RWPE1 (cell line): ENCODE measurements at regions not wholly inside any gene's neighbourhood (a gene's known extent, or its start where the extent isn't known, plus 50 kb on each side); places are given as distances from the start of the nearest gene placed in this dataset.

ENCODE experiments used
- CTCF ChIA-PET: fragments of 350-600 bp; sonication (Branson Sonifier 250); formaldehyde crosslinking; extraction: SDS; loops from one replicate; lab custom pipeline; 2021; lab: Yijun Ruan, JAX
- POLR2A ChIA-PET: fragments of 400-600 bp; formaldehyde crosslinking; extraction: SDS; loops from one replicate; lab custom pipeline; 2020; ENCODE audit warnings: antibody characterized with exemption; ENCODE audit not compliant: low non-redundant PET; lab: Yijun Ruan, JAX
- DNase-seq: peaks from one replicate; pipeline ENCODE4 v3.0.0; 2012; ENCODE audit warnings: low spot score
- H3K27ac ChIP-seq: fragments of 450-650 bp; 2 replicates; pipeline ENCODE4 v1.5.1; 2017
- TF ChIP-seq, protein P1 (sequence below): fragments of 450-650 bp; conservative IDR thresholded peaks from 2 replicates; pipeline ENCODE4 v1.5.1; 2017; ENCODE audit warnings: low read depth, mild to moderate bottlenecking

GRCh38 chr2:121039679-121040078 lies 245.3 kb downstream of the TFCP2L1 start:
- no peak for DNase-seq
- POLR2A ChIA-PET: no interaction called here
- H3K27ac ChIP-seq: no peak overlapping the region
- CTCF ChIA-PET: no interaction called here
- TF ChIP-seq, protein P1, sequence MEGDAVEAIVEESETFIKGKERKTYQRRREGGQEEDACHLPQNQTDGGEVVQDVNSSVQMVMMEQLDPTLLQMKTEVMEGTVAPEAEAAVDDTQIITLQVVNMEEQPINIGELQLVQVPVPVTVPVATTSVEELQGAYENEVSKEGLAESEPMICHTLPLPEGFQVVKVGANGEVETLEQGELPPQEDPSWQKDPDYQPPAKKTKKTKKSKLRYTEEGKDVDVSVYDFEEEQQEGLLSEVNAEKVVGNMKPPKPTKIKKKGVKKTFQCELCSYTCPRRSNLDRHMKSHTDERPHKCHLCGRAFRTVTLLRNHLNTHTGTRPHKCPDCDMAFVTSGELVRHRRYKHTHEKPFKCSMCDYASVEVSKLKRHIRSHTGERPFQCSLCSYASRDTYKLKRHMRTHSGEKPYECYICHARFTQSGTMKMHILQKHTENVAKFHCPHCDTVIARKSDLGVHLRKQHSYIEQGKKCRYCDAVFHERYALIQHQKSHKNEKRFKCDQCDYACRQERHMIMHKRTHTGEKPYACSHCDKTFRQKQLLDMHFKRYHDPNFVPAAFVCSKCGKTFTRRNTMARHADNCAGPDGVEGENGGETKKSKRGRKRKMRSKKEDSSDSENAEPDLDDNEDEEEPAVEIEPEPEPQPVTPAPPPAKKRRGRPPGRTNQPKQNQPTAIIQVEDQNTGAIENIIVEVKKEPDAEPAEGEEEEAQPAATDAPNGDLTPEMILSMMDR: no peak

GRCh38 chr2:121041516-121041915 lies 243.5 kb downstream of the TFCP2L1 start:
- TF ChIP-seq, protein P1: no peak
- POLR2A ChIA-PET: no interaction called here

GRCh38 chr2:121043061-121043826 lies 241.8 kb downstream of the TFCP2L1 start:
- CTCF ChIA-PET: interaction anchor here (0.7 kb wide), 1 partner anchor 677 kb away, joined by 3 read pairs; no protein-coding TSS in a partner anchor

More at GRCh38 chr2:121041516-121041915, 243.5 kb downstream of the TFCP2L1 start:
- DNase-seq: no peak
- CTCF ChIA-PET: interaction anchor here (0.6 kb wide), 2 partner anchors 30 to 1777 kb away, joined by 3 read pairs; no protein-coding TSS in a partner anchor
- H3K27ac ChIP-seq: no peak overlapping the region

GRCh38 chr2:121043827-121044222 lies 241.2 kb downstream of the TFCP2L1 start:
- no peak for DNase-seq
- POLR2A ChIA-PET: no interaction called here
- TF ChIP-seq, protein P1: no peak
- CTCF ChIA-PET: interaction anchor here (0.7 kb wide), 1 partner anchor 678 kb away, joined by 3 read pairs; no protein-coding TSS in a partner anchor
- H3K27ac ChIP-seq: no peak overlapping the region

More at GRCh38 chr2:121043061-121043826, 241.8 kb downstream of the TFCP2L1 start:
- no peak overlapping the region for H3K27ac ChIP-seq
- DNase-seq: no peak
- TF ChIP-seq, protein P1: no peak
- POLR2A ChIA-PET: no interaction called here

DNA sequence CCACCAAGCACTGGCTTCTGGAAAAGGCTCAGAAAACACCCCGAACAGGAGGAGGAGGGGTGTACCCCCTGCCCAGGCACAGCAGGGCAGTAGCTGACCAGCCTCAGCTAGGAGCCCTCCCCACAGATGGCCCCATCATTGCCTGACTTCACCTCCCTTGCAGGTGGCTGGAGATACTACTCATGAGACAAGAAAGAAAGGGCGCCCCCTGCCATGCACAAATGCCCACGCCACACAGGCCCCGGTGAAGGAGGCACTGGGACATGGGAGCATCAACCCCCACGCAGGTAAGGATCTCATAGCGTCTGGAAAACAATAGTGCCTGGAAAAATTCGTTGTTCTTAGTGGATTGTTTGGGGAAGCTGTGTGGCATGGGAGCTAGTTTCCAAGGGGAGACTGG lies 240.6 kb downstream of the TFCP2L1 start:
- no peak overlapping the region for H3K27ac ChIP-seq
- DNase-seq: no peak
- ChIA-PET CTCF (interaction anchor here (0.6 to 0.7 kb wide), 2 partner anchors 310 to 792 kb away, joined by 4 to 5 read pairs; partner anchors contain the start of gene RALB), POLR2A (no interaction called here)
- TF ChIP-seq, protein P1: no peak

- ChIA-PET CTCF (interaction anchor here (0.6 to 0.8 kb wide), 2 partner anchors 28 to 793 kb away, joined by 4 read pairs; partner anchors contain the start of gene RALB), POLR2A (no interaction called here)
- TF ChIP-seq, protein P1: no peak
Observed at GRCh38 chr2:121045245-121045644, 239.8 kb downstream of the TFCP2L1 start.

More at GRCh38 chr2:121045245-121045644, 239.8 kb downstream of the TFCP2L1 start:
- no peak for DNase-seq
- H3K27ac ChIP-seq: no peak overlapping the region
